LNCAP (cell line): ENCODE measurements at regions not wholly inside any gene's neighbourhood (a gene's known extent, or its start where the extent isn't known, plus 50 kb on each side); places are given as distances from the start of the nearest gene placed in this dataset.

ENCODE experiments used
- CTCF ChIP-seq: fragments of 450-650 bp; IDR thresholded peaks from 2 replicates; pipeline ENCODE4 v1.5.1; 2017; ENCODE audit warnings: mild to moderate bottlenecking

GRCh38 chr14:98514016-98514415 lies 758.0 kb downstream of the BCL11B start:
- TF ChIP-seq CTCF = no peak

- no peak for TF ChIP-seq CTCF
These were observed 735.7 kb downstream of the BCL11B start for GRCh38 chr14:98536256-98536655.

GRCh38 chr14:98542316-98542715 lies 729.7 kb downstream of the BCL11B start:
- TF ChIP-seq CTCF = no peak

GRCh38 chr14:98543074-98543473 lies 728.9 kb downstream of the BCL11B start:
- TF ChIP-seq CTCF = no peak

GRCh38 chr14:98544174-98544573 lies 727.8 kb downstream of the BCL11B start:
- TF ChIP-seq CTCF = no peak

- no peak for TF ChIP-seq CTCF
These were observed 726.8 kb downstream of the BCL11B start for GRCh38 chr14:98545181-98545580.

GRCh38 chr14:98548071-98548686 lies 723.8 kb downstream of the BCL11B start:
- no peak for TF ChIP-seq CTCF

GRCh38 chr14:98551028-98551427 lies 721.0 kb downstream of the BCL11B start:
- no peak for TF ChIP-seq CTCF
